ENCODE measurements at regions not wholly inside any gene's neighbourhood (a gene's known extent, or its start where the extent isn't known, plus 50 kb on each side); places are given as distances from the start of the nearest gene placed in this dataset.
"Not testable (repeated sequence)": the region's sequence is repeated elsewhere in the genome, so short reads cannot be mapped to it uniquely, and the experiment has no call there.

DNA sequence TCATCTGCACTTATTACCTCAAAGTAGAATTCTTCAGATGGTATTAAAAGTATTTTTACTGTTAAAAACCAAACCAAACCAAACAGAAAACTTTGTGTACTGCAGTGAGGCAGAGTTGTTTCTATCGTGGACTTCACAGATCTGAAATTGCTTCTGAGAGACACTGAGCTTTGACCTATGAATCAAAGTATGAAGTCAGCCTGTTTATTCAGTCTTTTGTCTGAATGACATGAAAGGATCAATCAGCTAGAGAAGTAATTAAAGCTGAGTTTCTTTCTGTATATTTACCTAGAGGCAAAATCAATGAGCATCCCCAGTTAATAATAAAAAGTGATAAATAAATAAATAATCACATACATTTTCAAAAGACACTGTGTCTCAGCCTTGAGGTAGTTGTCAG is 2121.0 kb downstream of the PCDH7 start:
- no peak for DNase-seq (ENCODE audit: low read depth)

DNA sequence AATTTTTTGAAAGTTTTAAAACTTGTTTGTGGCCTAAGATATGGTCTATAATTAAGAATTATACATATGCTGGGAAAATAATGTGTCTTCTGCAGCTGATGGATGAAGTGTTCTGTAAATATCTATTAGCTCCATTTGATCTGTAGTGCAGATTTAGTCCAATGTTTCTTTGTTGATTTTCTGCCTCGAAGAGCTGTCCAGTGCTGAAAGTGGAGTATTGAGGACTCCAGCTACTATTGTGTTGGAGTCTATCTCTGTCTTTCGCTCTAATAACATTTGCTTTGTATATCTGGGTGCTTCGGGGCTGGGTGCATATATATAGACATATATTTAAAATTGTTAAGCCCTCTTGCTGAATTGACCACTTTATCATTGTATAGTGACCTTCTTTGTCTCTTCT is 2127.3 kb downstream of the PCDH7 start:
- no peak for DNase-seq (ENCODE audit: low read depth)

DNA sequence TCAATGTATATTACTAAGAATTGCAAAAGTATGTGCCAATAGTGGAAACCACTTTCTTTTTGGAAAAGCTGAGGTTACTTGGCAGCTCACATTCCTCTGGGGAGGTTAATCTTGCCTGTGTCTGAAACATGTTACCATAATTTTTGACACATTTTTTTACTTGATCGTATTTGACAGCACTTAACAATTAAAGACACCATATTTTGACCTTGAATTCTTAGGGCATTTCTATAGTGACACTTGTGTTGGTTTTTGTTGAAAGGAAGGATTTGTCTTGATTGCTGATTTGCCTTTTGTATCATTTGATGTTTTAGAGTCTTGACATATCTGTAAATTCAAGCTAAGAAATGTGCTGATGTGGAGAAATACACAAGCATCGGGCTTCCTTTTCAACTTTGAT is 2135.5 kb downstream of the PCDH7 start:
- no peak for DNase-seq (ENCODE audit: low read depth)

DNA sequence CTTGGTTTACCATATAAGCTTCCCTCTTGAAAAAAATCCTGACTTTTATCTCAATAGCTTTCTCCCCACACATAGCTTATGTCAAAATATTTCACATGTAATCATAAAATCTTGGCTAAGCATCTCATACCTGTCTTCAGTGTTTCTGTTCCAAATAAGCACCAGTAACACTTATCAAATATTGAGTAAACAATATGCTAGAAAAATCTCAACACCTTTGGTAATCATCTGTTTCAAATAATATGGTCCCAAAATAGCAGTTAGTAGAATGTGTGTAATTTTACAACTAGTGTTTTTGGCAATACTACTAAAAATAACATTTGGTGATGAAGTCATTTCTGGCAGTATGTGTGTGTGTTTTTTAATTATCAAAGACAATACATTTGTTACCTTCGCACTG is 2138.2 kb downstream of the PCDH7 start:
- no peak for DNase-seq (ENCODE audit: low read depth)

GRCh38 chr4:32858971-32859370 is 2138.8 kb downstream of the PCDH7 start:
- peak; percentile 70 for DNase-seq (ENCODE audit: low read depth)

GRCh38 chr4:32864713-32865351 is 2144.7 kb downstream of the PCDH7 start:
- DNase-seq (ENCODE audit: low read depth): no peak

DNA sequence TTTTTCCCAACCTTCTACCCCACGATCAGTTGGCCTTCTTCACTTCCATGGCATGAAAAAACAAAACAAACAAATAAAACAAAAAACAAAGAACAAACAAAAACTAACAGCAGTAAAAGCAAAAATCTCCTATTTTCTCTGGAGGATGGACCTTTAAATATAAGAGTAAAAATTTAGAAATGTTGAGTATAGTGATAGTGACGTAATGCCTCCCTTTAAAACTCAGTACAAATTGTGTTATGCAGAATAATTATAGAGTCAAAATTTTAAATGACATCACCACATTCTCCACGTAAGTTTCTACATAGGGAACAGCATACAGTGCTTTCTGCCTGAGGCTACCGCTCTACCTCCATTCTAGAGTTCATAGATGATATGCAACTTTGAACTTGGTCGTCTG is 2156.4 kb downstream of the PCDH7 start:
- DNase-seq (ENCODE audit: low read depth): no peak

DNA sequence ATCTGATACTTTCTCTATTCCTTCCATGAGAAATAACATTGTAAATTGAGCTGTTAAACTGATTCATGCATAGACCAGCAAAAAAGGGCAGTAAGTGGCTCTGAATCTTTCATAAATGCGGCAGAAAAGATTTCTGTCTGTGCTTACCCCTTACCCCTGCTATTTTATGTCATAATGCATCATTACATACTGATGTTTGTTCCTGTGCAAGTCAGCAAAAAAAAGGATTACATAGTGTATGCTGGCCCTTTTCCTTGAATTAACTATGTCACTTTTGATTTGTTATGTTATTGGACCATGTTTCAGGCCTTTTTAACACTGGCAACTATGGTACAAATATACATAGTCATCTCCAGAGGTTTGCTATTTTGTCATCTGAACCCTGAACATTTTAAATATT is 2159.7 kb downstream of the PCDH7 start:
- DNase-seq (ENCODE audit: low read depth): no peak

DNA sequence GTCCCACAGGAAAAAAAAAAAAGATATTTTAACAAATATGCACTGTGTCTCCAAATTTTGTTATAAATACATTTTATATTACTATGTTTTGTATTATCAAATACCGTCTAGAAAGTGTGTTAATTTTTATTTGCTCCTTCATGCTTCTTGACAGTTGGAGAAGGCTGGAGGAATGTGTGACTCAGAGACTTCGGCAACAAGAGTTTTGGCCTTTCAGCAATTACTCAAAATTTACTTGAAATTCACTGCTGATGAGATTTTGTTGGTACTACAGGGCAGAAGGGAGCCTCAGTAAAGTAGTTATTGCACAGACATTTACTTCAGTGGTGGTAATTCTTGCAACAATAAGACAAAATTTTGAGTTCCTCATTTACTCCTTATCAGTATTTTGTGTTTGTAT is 2164.0 kb downstream of the PCDH7 start:
- DNase-seq (ENCODE audit: low read depth): no peak

DNA sequence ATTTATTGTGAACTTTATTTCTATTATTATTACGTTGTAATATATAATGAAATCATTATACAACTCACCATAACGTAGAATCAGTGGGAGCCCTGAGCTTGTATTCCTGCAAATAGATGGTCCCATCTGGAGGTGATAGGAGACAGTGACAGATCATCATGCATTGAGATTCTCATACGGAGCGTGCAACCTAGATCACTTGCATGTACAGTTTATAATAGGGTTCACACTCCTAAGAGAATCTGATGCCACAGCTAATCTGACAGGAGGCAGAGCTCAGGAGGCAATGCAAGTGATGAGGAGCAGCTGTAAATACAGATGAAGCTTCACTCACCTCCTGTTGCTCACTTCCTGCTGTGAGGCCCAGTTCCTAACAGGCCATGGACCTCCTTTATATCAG is 2170.2 kb downstream of the PCDH7 start:
- no peak for DNase-seq (ENCODE audit: low read depth)

GRCh38 chr4:32909053-32909452 is 2188.9 kb downstream of the PCDH7 start:
- DNase-seq (ENCODE audit: low read depth): no peak

DNA sequence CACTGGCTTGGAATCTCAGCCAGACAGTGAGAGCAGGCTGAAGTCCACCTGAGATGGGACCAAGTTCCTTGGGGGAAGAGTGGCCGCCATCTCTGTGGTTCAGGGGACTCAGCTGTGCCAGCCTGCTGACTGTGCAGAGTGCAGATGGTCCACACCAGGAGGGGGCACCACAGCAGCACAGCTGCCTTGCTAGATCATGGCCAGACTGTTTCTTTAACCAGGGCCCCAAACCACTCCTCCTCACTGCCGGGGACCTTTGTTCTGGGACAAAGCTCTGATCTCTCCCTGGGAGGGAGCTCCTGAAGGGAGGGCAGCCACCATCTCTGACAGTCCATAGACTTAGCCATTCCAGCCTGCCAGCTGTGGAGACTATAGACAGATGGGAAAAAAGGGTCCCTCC is 2189.6 kb downstream of the PCDH7 start:
- no peak for DNase-seq (ENCODE audit: low read depth)

DNA sequence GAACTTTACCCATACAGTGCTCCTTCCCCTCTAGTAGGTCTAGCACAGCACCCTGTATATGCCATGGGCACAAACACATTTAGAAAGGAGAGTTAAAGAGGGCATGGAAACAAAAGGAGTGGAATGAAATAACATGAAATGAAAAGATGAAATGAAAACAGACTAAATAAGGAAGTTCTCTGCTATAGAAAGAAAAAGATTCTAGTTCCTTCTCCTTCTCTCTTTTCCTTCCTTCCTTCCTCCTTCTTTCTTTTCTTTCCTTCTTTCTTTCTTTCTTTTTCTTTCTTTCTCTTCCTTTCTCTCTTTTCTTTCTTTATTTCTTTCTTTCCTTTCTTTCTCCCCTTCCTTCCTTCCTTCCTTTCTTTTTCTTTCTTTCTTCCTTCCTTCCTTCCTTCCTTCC is 2197.4 kb downstream of the PCDH7 start:
- no peak for DNase-seq (ENCODE audit: low read depth)

DNA sequence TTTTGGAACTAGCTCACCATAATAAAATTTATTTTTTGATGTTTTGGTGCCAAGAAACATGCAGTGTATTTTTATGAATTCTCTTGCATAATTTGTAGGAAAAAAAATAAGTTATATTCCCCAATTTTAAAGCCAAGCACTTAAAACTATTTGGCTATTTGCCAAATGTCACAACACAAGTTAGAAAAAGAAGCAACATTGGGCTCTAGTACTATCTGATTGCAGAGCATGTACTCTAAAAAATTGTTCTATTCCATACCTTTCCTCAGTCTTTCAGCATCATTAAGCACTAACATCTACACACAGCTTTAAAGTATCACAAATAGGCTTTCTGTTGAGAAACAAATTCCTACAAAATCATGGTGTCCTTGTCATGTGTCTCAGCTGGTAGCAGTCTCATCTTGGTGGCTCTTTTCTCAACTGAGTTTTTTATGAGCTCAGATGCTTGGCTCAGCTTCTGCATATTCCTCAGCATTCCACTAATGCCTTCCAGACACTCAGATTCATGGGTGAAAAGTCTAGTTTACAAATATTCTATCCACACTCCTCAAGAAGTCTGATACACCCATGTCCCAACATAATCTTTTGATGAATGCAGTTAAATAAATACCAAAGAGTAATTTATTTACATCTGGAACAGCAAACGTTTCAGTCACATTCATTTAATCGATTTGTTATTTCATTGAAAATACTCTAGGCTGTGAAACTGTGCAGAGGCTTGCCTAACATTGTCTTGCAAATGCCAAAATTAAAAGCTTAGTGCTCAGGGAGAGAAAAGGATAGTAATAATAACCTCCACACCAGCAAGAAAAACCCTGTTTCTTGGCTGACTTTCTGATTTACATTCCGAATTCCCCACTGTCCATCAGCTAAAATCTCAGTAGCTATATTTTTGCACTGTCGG is 2209.9 kb downstream of the PCDH7 start:
- DNase-seq (ENCODE audit: low read depth): no peak

DNA sequence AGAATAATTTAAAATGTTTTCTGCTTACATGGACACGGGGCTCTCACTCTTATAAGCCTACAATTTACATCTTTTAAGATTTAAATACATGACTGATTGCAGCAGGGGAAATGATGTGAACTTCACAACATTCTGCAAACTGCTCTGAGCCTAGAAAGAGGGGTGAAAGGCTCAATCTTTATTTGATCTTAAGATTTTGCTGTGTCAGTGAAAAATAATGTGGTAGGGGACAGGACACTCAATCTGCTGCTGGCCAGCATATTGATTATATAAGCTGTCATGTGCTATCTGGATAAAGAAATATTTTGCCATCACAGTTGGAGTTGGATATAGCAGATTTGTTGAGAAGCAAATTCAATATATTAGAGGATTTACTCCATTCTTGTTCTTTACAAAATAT is 2210.5 kb downstream of the PCDH7 start:
- DNase-seq (ENCODE audit: low read depth): no peak

DNA sequence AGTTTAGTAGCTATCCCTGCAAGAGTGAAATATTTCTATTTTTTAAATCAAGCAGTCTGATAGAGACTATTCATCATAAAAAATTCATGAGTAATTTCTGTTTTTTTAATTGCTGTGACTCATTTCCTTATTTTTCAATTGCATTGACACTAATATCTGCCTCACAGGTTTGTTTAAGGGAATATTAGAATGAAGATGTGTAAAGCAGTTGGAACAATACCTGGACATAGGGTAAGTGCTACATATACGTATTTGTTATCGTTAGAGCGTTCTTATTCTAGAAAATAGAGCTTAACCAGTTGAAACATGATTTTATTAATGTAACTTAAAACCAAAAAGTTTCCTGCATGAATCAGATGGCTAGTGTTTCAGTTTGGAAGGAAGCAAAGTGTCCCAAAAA is 2211.3 kb downstream of the PCDH7 start:
- DNase-seq (ENCODE audit: low read depth): no peak

DNA sequence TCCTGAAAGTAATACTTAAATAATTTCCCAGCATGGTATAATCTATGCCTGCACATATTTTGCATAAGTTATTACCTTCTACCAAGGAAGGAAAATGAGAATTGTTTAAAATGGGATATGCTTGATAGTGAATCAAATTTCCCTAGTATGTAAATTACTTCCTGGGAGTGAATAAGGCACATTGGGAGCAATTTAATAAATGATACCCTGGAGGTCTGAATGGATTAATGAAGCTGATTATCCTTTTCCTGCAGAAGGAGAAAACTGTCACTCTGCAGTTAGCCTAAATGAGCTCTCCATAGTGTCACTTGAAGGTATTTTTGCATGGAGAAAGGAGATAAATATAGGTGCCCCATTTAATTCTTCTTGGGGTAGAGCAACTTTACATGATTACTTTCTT is 2212.0 kb downstream of the PCDH7 start:
- DNase-seq (ENCODE audit: low read depth): no peak

GRCh38 chr4:32939222-32939621 is 2219.1 kb downstream of the PCDH7 start:
- DNase-seq (ENCODE audit: low read depth): not testable (repeated sequence)

GRCh38 chr4:32950866-32951265 is 2230.7 kb downstream of the PCDH7 start:
- no peak for DNase-seq (ENCODE audit: low read depth)

DNA sequence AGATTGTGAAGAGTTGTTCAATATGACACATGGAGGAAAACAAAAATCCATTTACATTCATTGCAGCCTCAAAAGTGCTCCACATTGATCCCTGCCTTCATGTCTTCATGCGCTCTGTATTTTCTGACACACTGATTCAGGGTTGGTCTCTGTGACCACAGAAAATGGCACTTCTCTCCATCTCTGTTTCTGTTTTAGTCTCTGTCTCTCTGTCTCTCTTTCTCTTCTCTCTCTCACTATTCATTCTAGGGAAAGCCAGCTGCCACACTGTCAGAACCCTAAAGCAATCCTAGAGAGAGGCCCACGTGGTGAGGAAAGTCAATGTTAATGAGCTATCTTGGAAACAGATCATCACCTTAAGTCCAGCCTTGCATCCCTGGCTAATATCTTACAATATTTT is 2238.4 kb downstream of the PCDH7 start:
- no peak for DNase-seq (ENCODE audit: low read depth)

- no peak for DNase-seq (ENCODE audit: low read depth)
These were observed 2241.9 kb downstream of the PCDH7 start for GRCh38 chr4:32962100-32962499.

DNA sequence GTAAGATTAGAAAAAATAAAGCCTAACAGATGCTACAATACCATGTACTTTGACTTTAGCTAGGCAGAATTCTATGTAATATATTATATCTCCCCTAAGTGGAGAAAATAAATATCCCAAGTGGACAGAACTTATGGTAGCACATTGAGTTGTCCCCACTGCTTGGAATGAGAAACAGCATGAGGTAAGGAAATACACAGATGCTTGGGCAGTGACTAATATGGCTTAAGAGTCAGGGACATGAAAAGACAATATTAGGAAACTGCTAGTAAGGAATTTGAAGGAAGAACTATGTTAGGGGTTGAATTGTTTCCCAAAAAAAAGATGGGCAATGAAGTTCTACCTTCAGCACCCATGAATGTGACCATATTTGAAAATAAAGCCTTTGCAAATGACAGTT is 2265.1 kb downstream of the PCDH7 start:
- peak; percentile 33 for DNase-seq (ENCODE audit: low read depth)

- DNase-seq (ENCODE audit: low read depth): no peak
These were observed 2266.1 kb downstream of the PCDH7 start for GRCh38 chr4:32986236-32986635.

- DNase-seq (ENCODE audit: low read depth): no peak
These were observed 2266.9 kb downstream of the PCDH7 start for GRCh38 chr4:32987111-32987510.

Measured in HS-5 (cell line).